Testis (tissue), 2 donors: ENCODE measurements at regions not wholly inside any gene's neighbourhood (a gene's known extent, or its start where the extent isn't known, plus 50 kb on each side); places are given as distances from the start of the nearest gene placed in this dataset.

ENCODE experiments used
- CTCF ChIP-seq, 3 experiments: fragments of 450-650 bp in 2 of 3; fragments of 200-600 bp in 1 of 3; sonication (generic) in 1 of 3; IDR thresholded peaks; one replicate each; pipeline ENCODE4 v1.5.1; 2016 to 2019; ENCODE audit warnings: antibody characterized with exemption in 3 of 3, mild to moderate bottlenecking in 2 of 3, moderate library complexity in 1 of 3
- POLR2A ChIP-seq: fragments of 450-650 bp; IDR thresholded peaks from one replicate; pipeline ENCODE4 v1.6.1; 2017; ENCODE audit warnings: antibody characterized with exemption, mild to moderate bottlenecking, moderate library complexity

GRCh38 chr2:179354296-179354695 is 89.7 kb upstream of the SESTD1 start:
- TF ChIP-seq CTCF (IDR thresholded peaks at IDR 0.05) (no peak), POLR2A (no peak)
